ENCODE measurements at regions not wholly inside any gene's neighbourhood (a gene's known extent, or its start where the extent isn't known, plus 50 kb on each side); places are given as distances from the start of the nearest gene placed in this dataset.

DNA sequence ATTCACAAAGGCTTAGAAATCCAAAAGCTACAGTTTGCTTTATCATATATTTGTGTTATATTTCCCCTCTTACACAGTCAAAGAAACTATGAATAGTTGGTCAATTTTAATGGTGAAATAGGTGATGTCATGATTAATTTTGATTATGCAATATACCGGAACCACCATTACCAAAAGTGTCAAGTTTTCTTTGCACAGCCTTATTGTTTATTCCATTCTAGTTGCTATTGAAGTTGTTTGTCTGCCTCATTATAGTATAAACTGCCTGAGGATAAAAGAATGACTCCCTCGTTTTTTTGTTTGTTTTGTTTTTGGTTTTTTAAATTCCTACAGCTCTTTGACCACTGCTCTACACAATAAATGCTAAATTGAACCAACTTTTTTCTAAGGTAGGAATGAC is 690.6 kb upstream of the ZP4 start:
- TF ChIP-seq, protein P1, sequence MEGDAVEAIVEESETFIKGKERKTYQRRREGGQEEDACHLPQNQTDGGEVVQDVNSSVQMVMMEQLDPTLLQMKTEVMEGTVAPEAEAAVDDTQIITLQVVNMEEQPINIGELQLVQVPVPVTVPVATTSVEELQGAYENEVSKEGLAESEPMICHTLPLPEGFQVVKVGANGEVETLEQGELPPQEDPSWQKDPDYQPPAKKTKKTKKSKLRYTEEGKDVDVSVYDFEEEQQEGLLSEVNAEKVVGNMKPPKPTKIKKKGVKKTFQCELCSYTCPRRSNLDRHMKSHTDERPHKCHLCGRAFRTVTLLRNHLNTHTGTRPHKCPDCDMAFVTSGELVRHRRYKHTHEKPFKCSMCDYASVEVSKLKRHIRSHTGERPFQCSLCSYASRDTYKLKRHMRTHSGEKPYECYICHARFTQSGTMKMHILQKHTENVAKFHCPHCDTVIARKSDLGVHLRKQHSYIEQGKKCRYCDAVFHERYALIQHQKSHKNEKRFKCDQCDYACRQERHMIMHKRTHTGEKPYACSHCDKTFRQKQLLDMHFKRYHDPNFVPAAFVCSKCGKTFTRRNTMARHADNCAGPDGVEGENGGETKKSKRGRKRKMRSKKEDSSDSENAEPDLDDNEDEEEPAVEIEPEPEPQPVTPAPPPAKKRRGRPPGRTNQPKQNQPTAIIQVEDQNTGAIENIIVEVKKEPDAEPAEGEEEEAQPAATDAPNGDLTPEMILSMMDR (IDR thresholded peaks at IDR 0.05): no peak
- TF ChIP-seq EZH2 (IDR thresholded peaks at IDR 0.05; ENCODE audit: borderline replicate concordance, insufficient read depth, low read depth, low read length, poor library complexity, severe bottlenecking): no peak

Measured in B cell (primary cell).